HL-60 (cell line): ENCODE measurements at regions not wholly inside any gene's neighbourhood (a gene's known extent, or its start where the extent isn't known, plus 50 kb on each side); places are given as distances from the start of the nearest gene placed in this dataset.

Experiments used
- DNase-seq, 2 experiments: peaks; one replicate each; pipeline ENCODE4 v3.0.0-alpha.2; 2010 to 2020; ENCODE audit warnings: low read depth in 1 of 2, low spot score in 1 of 2
- H3K27ac ChIP-seq: fragments of 250-450 bp; sonication (Bioruptor Pico); replicated peaks from 2 replicates; pipeline ENCODE4 v1.5.1; 2020; ENCODE audit warnings: mild to moderate bottlenecking, moderate library complexity
- H3K27me3 ChIP-seq: fragments of 250-450 bp; sonication (Bioruptor Pico); 2 replicates; pipeline ENCODE4 v1.5.1; 2021; ENCODE audit warnings: mild to moderate bottlenecking, moderate library complexity; ENCODE audit not compliant: insufficient read depth, poor library complexity, severe bottlenecking
- H3K4me3 ChIP-seq: replicated peaks from 2 replicates; pipeline ENCODE4 v1.5.1; 2011; ENCODE audit warnings: mild to moderate bottlenecking, control low read depth, low read length; ENCODE audit not compliant: insufficient read depth
- CTCF ChIP-seq: IDR thresholded peaks from one replicate; pipeline ENCODE4 v1.5.1; 2011; ENCODE audit warnings: low read length, control low read depth, inconsistent platforms; ENCODE audit not compliant: insufficient read depth
- GABPA ChIP-seq: IDR thresholded peaks from 2 replicates; pipeline ENCODE4 v1.6.1; 2012; ENCODE audit warnings: low read depth
- POLR2AphosphoS5 ChIP-seq: IDR thresholded peaks from 2 replicates; pipeline ENCODE4 v1.6.1; 2012; ENCODE audit warnings: low read depth
- REST ChIP-seq: IDR thresholded peaks from 2 replicates; pipeline ENCODE4 v1.6.1; 2012; ENCODE audit warnings: low read depth; ENCODE audit not compliant: insufficient replicate concordance
- SPI1 ChIP-seq: IDR thresholded peaks from 2 replicates; pipeline ENCODE4 v1.6.1; 2012; ENCODE audit warnings: low read depth, mild to moderate bottlenecking, borderline replicate concordance

- TF ChIP-seq SPI1: no peak
- no peak for TF ChIP-seq CTCF
- TF ChIP-seq REST: no peak
- no peak for TF ChIP-seq GABPA
- TF ChIP-seq POLR2AphosphoS5: no peak
- Histone ChIP-seq H3K27ac (no peak overlapping the region), H3K27me3 (no peaks in the 10 kb centered on the region), H3K4me3 (no peak overlapping the region)
- no peak for DNase-seq
Observed at GRCh38 chr1:82788660-82789059, 987.9 kb downstream of the ADGRL2 start.

- TF ChIP-seq SPI1: no peak
- TF ChIP-seq CTCF: no peak
- no peak for TF ChIP-seq POLR2AphosphoS5
- no peak for TF ChIP-seq GABPA
- TF ChIP-seq REST: no peak
- Histone ChIP-seq H3K4me3 (no peak overlapping the region), H3K27ac (no peak overlapping the region), H3K27me3 (no peaks in the 10 kb centered on the region)
- DNase-seq: no peak
Observed at GRCh38 chr1:82788038-82788437, 987.3 kb downstream of the ADGRL2 start.

- Histone ChIP-seq H3K27ac (no peak overlapping the region), H3K27me3 (no peaks in the 10 kb centered on the region), H3K4me3 (no peak overlapping the region)
- TF ChIP-seq GABPA (no peak), CTCF (no peak), SPI1 (no peak), POLR2AphosphoS5 (no peak), REST (no peak)
- no peak for DNase-seq
Observed at GRCh38 chr1:82786883-82787282, 986.1 kb downstream of the ADGRL2 start.
